ENCODE measurements at regions not wholly inside any gene's neighbourhood (a gene's known extent, or its start where the extent isn't known, plus 50 kb on each side); places are given as distances from the start of the nearest gene placed in this dataset.

DNA sequence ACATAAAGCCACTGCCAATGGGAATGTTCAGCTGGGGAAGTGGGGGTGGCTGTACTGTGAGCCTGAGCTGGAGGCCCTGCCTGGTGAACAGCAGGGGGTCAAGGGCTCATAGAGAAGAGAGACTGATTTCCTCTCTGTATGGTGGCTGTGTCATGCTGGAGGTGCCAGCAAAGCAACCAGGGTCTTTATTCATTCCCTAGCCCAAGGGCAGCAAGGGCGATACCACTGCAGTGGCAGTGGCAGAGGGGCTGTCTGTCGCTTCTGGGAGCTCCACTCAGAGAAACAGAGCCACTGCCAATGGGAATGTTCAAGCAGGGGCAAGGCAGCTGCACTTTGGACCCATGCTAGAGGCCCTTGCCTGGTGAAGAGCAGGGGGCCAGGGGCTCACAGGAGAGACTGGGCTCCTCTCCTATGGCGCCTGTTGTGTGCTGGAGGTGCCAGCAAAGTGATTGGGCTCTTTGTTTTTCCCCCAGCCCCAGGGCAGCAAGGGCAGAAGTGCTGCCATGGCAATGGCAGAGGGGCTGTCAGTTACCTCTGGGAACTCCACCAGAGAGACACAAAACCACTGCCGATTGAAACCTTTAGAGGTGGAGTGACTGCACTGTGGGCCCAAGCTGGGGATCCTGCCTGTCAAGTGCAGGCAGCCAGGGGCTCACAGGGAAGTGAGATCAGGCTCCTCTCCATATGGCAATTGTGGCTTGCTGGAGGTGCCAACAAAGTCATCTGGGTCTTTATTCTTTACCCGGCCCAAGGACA is 545.1 kb downstream of the SH2D4B start:
- TF ChIP-seq, protein P1, sequence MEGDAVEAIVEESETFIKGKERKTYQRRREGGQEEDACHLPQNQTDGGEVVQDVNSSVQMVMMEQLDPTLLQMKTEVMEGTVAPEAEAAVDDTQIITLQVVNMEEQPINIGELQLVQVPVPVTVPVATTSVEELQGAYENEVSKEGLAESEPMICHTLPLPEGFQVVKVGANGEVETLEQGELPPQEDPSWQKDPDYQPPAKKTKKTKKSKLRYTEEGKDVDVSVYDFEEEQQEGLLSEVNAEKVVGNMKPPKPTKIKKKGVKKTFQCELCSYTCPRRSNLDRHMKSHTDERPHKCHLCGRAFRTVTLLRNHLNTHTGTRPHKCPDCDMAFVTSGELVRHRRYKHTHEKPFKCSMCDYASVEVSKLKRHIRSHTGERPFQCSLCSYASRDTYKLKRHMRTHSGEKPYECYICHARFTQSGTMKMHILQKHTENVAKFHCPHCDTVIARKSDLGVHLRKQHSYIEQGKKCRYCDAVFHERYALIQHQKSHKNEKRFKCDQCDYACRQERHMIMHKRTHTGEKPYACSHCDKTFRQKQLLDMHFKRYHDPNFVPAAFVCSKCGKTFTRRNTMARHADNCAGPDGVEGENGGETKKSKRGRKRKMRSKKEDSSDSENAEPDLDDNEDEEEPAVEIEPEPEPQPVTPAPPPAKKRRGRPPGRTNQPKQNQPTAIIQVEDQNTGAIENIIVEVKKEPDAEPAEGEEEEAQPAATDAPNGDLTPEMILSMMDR (IDR thresholded peaks at IDR 0.05; ENCODE audit: control extremely low read depth, extremely low read depth, low read depth, missing control alignments): no peak
- ChIA-PET CTCF (interaction anchor here (1.1 to 4.5 kb wide), 4 partner anchors 9 to 97 kb away, joined by 3 to 42 read pairs (median 8); no protein-coding TSS in a partner anchor), POLR2A (no interaction called here)
- DNase-seq (ENCODE audit: extremely low spot score): no peak

DNA sequence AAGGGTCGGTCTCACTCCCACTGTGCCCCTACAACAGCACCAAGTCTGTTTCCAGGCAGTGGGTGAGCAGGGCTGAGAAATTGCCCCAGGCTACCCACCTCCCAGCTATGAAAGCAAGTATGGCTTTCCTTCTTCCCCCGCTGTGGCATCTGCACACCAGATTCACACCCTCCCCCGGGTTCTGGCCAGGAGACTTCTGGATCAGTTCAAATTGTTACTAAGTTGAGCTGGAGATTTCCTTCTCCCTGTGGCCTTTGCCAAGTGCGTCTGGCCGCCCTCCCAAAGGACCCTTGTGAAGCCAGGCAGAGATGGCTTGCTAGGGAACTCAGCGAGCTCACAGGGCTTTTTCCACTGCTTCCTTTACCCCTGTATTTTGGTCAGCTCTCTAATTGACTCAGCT is 555.4 kb downstream of the SH2D4B start:
- ChIA-PET POLR2A (no interaction called here), CTCF (interaction anchor here (0.7 to 3.0 kb wide), 5 partner anchors 9 to 87 kb away, joined by 3 to 13 read pairs (median 7); no protein-coding TSS in a partner anchor)
- no peak for DNase-seq (ENCODE audit: extremely low spot score)
- TF ChIP-seq, protein P1 (IDR thresholded peaks at IDR 0.05; ENCODE audit: control extremely low read depth, extremely low read depth, low read depth, missing control alignments): no peak

DNA sequence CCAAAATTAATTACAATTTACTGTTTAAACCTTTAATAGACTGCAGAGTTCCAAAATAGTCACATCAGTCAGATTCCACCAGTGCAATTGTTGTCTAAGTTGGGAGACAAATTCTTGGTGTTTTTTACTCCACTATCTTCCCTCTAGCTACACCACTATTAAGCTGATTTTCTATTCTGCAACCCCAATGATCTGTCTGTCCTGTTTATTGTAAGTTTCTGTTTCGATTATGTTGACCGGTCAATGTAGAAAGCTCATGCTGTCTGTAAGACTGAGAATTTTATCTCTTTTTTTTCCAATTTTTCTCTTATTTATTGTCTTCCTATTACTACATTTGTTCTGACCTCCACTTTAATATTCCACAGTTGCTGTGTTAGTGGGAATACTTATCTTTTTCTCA is 557.5 kb downstream of the SH2D4B start:
- POLR2A ChIA-PET: no interaction called here
- CTCF ChIA-PET: interaction anchor here (2.3 to 2.4 kb wide), 2 partner anchors 13 to 14 kb away, joined by 9 to 13 read pairs; no protein-coding TSS in a partner anchor
- DNase-seq (ENCODE audit: extremely low spot score): no peak
- TF ChIP-seq, protein P1 (IDR thresholded peaks at IDR 0.05; ENCODE audit: control extremely low read depth, extremely low read depth, low read depth, missing control alignments): no peak

DNA sequence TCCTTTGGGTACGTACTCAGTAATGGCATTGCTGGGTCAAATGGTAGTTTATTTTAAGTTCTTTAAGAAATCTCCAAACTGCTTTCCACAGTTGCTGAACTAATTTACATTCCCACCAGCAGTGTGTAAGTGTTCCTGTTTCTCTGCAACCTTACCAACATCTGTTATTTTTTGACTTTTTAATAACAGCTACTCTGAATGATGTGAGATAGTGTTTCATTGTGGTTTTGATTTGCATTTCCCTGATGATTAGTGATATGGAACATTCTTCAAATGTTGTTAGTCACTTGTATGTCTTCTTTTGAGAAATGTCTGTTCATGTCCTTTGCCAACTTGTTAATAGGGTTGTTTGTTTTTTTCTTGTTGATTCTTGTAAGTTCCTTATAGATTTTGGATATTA is 558.9 kb downstream of the SH2D4B start:
- ChIA-PET CTCF (no interaction called here), POLR2A (no interaction called here)
- DNase-seq (ENCODE audit: extremely low spot score): no peak
- TF ChIP-seq, protein P1 (IDR thresholded peaks at IDR 0.05; ENCODE audit: control extremely low read depth, extremely low read depth, low read depth, missing control alignments): no peak

DNA sequence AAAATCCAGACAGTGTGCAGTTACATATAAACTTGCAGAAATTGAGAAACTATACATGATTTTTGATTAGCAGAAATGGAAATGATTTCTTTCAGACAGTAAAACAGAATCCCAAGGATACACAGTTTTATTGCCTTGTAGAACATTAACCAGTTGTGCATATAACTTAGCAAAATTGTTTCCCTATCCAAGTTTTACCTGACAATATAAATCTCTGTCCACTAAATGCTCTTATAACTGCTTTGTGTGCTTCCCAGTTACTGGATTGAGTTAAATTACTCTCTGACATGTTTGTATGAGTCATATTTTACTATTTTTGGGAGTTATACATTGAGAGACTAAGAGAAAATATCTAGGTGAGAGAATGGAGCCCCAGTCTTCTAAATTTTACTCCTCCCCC is 563.4 kb downstream of the SH2D4B start:
- ChIA-PET CTCF (no interaction called here), POLR2A (no interaction called here)

DNA sequence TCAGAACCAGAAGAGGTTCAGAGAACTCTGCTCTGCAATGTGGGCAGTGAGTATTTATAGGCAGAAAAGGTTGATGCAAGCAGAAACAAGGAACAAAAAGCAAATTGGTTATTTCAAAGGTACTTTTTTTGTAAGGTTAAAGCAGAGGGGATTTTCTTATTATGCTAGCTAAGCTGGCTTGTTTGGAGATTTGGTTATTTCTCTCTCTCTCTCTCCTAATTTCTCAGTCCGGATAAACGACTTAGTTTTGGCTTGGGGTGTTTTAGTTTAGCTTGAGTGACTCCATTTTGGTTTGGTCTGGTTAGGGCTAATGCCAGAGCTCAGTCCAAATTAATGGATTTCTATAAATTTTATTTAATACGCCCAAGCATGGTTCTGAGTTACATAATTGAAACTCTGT is 566.8 kb downstream of the SH2D4B start:
- TF ChIP-seq, protein P1 (IDR thresholded peaks at IDR 0.05; ENCODE audit: control extremely low read depth, extremely low read depth, low read depth, missing control alignments): no peak
- no peak for DNase-seq (ENCODE audit: extremely low spot score)
- CTCF ChIA-PET: no interaction called here
- POLR2A ChIA-PET: no interaction called here

More for the DNA sequence above, 563.4 kb downstream of the SH2D4B start:
- no peak for DNase-seq (ENCODE audit: extremely low spot score)
- TF ChIP-seq, protein P1 (IDR thresholded peaks at IDR 0.05; ENCODE audit: control extremely low read depth, extremely low read depth, low read depth, missing control alignments): no peak

All from GM10248 (cell line).